Central memory CD8-positive, alpha-beta T cell (primary cell): ENCODE measurements at regions not wholly inside any gene's neighbourhood (a gene's known extent, or its start where the extent isn't known, plus 50 kb on each side); places are given as distances from the start of the nearest gene placed in this dataset.

ENCODE experiments used
- ATAC-seq: fragments of 150-1000 bp; cut with Tn5 transposase; replicated peaks from 2 replicates; pipeline ENCODE4 v1.10.0; 2022; ENCODE audit warnings: mild to moderate bottlenecking, moderate FRiP score, moderate number of reproducible peaks; ENCODE audit not compliant: poor library complexity, severe bottlenecking; ENCODE audit errors: extremely low read depth
- DNase-seq, 2 donors: peaks; one replicate each; pipeline ENCODE4 v3.0.0; 2021; ENCODE audit warnings: low spot score in 2 of 2
- H3K27ac Mint-ChIP-seq: one replicate; pipeline ENCODE4 v1.8.0; 2022; ENCODE audit warnings: low read depth, mild to moderate bottlenecking, moderate library complexity, mixed read lengths
- H3K27me3 Mint-ChIP-seq: one replicate; pipeline ENCODE4 v1.8.0; 2022; ENCODE audit warnings: mixed read lengths
- H3K36me3 Mint-ChIP-seq: one replicate; pipeline ENCODE4 v1.8.0; 2022; ENCODE audit warnings: mild to moderate bottlenecking, moderate library complexity, mixed read lengths; ENCODE audit not compliant: insufficient read depth
- H3K4me1 Mint-ChIP-seq: one replicate; pipeline ENCODE4 v1.8.0; 2022; ENCODE audit warnings: mixed read lengths
- H3K4me3 Mint-ChIP-seq: one replicate; pipeline ENCODE4 v1.8.0; 2022; ENCODE audit warnings: mild to moderate bottlenecking, moderate library complexity, mixed read lengths
- H3K9me3 Mint-ChIP-seq: one replicate; pipeline ENCODE4 v1.8.0; 2022; ENCODE audit warnings: mixed read lengths

GRCh38 chr21:35764586-35764985 is 295.7 kb downstream of the SETD4 start:
- DNase-seq (no peak), ATAC-seq (no peak)
- Mint-ChIP-seq H3K4me3 (no peak overlapping the region), H3K27me3 (peaks cover 67% of the 10 kb centered on the region), H3K9me3 (no peaks in the 10 kb centered on the region), H3K27ac (no peak overlapping the region), H3K4me1 (no peaks in the 10 kb centered on the region), H3K36me3 (no peaks in the 10 kb centered on the region)

GRCh38 chr21:35764077-35764476 is 296.2 kb downstream of the SETD4 start:
- H3K4me3 Mint-ChIP-seq: no peak overlapping the region
- H3K36me3 Mint-ChIP-seq: no peaks in the 10 kb centered on the region
- peaks cover 72% of the 10 kb centered on the region for H3K27me3 Mint-ChIP-seq
- ATAC-seq: no peak
- DNase-seq: no peak
- H3K9me3 Mint-ChIP-seq: no peaks in the 10 kb centered on the region
- no peak overlapping the region for H3K27ac Mint-ChIP-seq
- no peaks in the 10 kb centered on the region for H3K4me1 Mint-ChIP-seq

- peaks cover 74% of the 10 kb centered on the region for H3K27me3 Mint-ChIP-seq
- H3K4me1 Mint-ChIP-seq: no peaks in the 10 kb centered on the region
- H3K27ac Mint-ChIP-seq: no peak overlapping the region
- ATAC-seq (no peak), DNase-seq (no peak)
- no peaks in the 10 kb centered on the region for H3K9me3 Mint-ChIP-seq
- no peak overlapping the region for H3K4me3 Mint-ChIP-seq
- H3K36me3 Mint-ChIP-seq: no peaks in the 10 kb centered on the region
Measured at GRCh38 chr21:35754583-35754982, 305.7 kb downstream of the SETD4 start.

GRCh38 chr21:35753308-35753707 is 307.0 kb downstream of the SETD4 start:
- Mint-ChIP-seq H3K36me3 (no peaks in the 10 kb centered on the region), H3K4me3 (no peak overlapping the region), H3K4me1 (no peaks in the 10 kb centered on the region), H3K27me3 (peaks cover 67% of the 10 kb centered on the region), H3K9me3 (no peaks in the 10 kb centered on the region), H3K27ac (no peak overlapping the region)
- ATAC-seq (no peak), DNase-seq (no peak)

GRCh38 chr21:35751171-35751570 is 309.2 kb downstream of the SETD4 start:
- ATAC-seq (no peak), DNase-seq (no peak)
- no peaks in the 10 kb centered on the region for H3K36me3 Mint-ChIP-seq
- no peak overlapping the region for H3K4me3 Mint-ChIP-seq
- H3K4me1 Mint-ChIP-seq: no peaks in the 10 kb centered on the region
- no peaks in the 10 kb centered on the region for H3K9me3 Mint-ChIP-seq
- H3K27ac Mint-ChIP-seq: no peak overlapping the region
- H3K27me3 Mint-ChIP-seq: peaks cover 76% of the 10 kb centered on the region

GRCh38 chr21:35749904-35750303 is 310.4 kb downstream of the SETD4 start:
- no peak overlapping the region for H3K27ac Mint-ChIP-seq
- no peaks in the 10 kb centered on the region for H3K4me1 Mint-ChIP-seq
- ATAC-seq: no peak
- DNase-seq: no peak
- no peaks in the 10 kb centered on the region for H3K9me3 Mint-ChIP-seq
- no peak overlapping the region for H3K4me3 Mint-ChIP-seq
- H3K27me3 Mint-ChIP-seq: peaks cover 73% of the 10 kb centered on the region
- H3K36me3 Mint-ChIP-seq: no peaks in the 10 kb centered on the region

GRCh38 chr21:35748678-35749314 is 311.5 kb downstream of the SETD4 start:
- Mint-ChIP-seq H3K4me3 (no peak overlapping the region), H3K4me1 (no peaks in the 10 kb centered on the region), H3K36me3 (no peaks in the 10 kb centered on the region), H3K27me3 (peaks cover 75% of the 10 kb centered on the region), H3K9me3 (no peaks in the 10 kb centered on the region), H3K27ac (no peak overlapping the region)
- ATAC-seq (no peak), DNase-seq (no peak)

- Mint-ChIP-seq H3K27me3 (peaks cover 73% of the 10 kb centered on the region), H3K4me3 (no peak overlapping the region)
- no peak for DNase-seq
Measured at GRCh38 chr21:35743571-35743970, 316.8 kb downstream of the SETD4 start.

GRCh38 chr21:35738347-35738961 is 321.9 kb downstream of the SETD4 start:
- Mint-ChIP-seq H3K27ac (no peak overlapping the region), H3K9me3 (no peaks in the 10 kb centered on the region), H3K4me3 (no peak overlapping the region), H3K27me3 (peaks cover 55% of the 10 kb centered on the region), H3K36me3 (no peaks in the 10 kb centered on the region), H3K4me1 (no peaks in the 10 kb centered on the region)
- DNase-seq (no peak), ATAC-seq (no peak)

More at GRCh38 chr21:35743571-35743970, 316.8 kb downstream of the SETD4 start:
- no peak for ATAC-seq
- no peaks in the 10 kb centered on the region for H3K9me3 Mint-ChIP-seq
- no peak overlapping the region for H3K27ac Mint-ChIP-seq
- H3K36me3 Mint-ChIP-seq: no peaks in the 10 kb centered on the region
- H3K4me1 Mint-ChIP-seq: no peaks in the 10 kb centered on the region

GRCh38 chr21:35737899-35738346 is 322.4 kb downstream of the SETD4 start:
- Mint-ChIP-seq H3K9me3 (no peaks in the 10 kb centered on the region), H3K27me3 (peaks cover 51% of the 10 kb centered on the region), H3K27ac (no peak overlapping the region), H3K4me3 (no peak overlapping the region), H3K36me3 (no peaks in the 10 kb centered on the region), H3K4me1 (no peaks in the 10 kb centered on the region)
- ATAC-seq (no peak), DNase-seq (no peak)

- H3K27ac Mint-ChIP-seq: no peak overlapping the region
Measured at GRCh38 chr21:35737449-35737848, 322.9 kb downstream of the SETD4 start.

GRCh38 chr21:35732788-35733187 is 327.5 kb downstream of the SETD4 start:
- no peak overlapping the region for H3K27ac Mint-ChIP-seq
- H3K27me3 Mint-ChIP-seq: peaks cover 60% of the 10 kb centered on the region
- H3K4me3 Mint-ChIP-seq: no peak overlapping the region
- DNase-seq (no peak), ATAC-seq (no peak)
- no peaks in the 10 kb centered on the region for H3K9me3 Mint-ChIP-seq
- no peaks in the 10 kb centered on the region for H3K4me1 Mint-ChIP-seq
- no peaks in the 10 kb centered on the region for H3K36me3 Mint-ChIP-seq

More at GRCh38 chr21:35737449-35737848, 322.9 kb downstream of the SETD4 start:
- no peak for DNase-seq
- peaks cover 46% of the 10 kb centered on the region for H3K27me3 Mint-ChIP-seq
- no peaks in the 10 kb centered on the region for H3K4me1 Mint-ChIP-seq
- no peaks in the 10 kb centered on the region for H3K9me3 Mint-ChIP-seq
- no peak for ATAC-seq
- no peak overlapping the region for H3K4me3 Mint-ChIP-seq
- H3K36me3 Mint-ChIP-seq: no peaks in the 10 kb centered on the region

GRCh38 chr21:35730325-35730724 is 330.0 kb downstream of the SETD4 start:
- DNase-seq (no peak), ATAC-seq (no peak)
- peaks cover 78% of the 10 kb centered on the region for H3K27me3 Mint-ChIP-seq
- H3K9me3 Mint-ChIP-seq: no peaks in the 10 kb centered on the region
- H3K27ac Mint-ChIP-seq: no peak overlapping the region
- no peaks in the 10 kb centered on the region for H3K36me3 Mint-ChIP-seq
- H3K4me1 Mint-ChIP-seq: no peaks in the 10 kb centered on the region
- no peak overlapping the region for H3K4me3 Mint-ChIP-seq
